ENCODE measurements at regions not wholly inside any gene's neighbourhood (a gene's known extent, or its start where the extent isn't known, plus 50 kb on each side); places are given as distances from the start of the nearest gene placed in this dataset.

GRCh38 chr6:80522576-80522975, 416.1 kb downstream of the BCKDHB start:
- in situ Hi-C loops (cut with HindIII; ENCODE audit: low pct_unique_long_range_greater_than_20kb, low sequenced_read_pairs) = no loop called here
- H3K36me3 ChIP-seq (ENCODE audit: control insufficient read depth, insufficient read depth, low read length) = no peaks in the 10 kb centered on the region
- ATAC-seq = no peak
- POLR2A ChIA-PET = no interaction called here
- no peak for DNase-seq (ENCODE audit: low read depth, low spot score)
- no peaks in the 10 kb centered on the region for H3K9me3 ChIP-seq (ENCODE audit: control insufficient read depth, insufficient read depth, low read depth, low read length)
- intact Hi-C loops (cut with micrococcal nuclease; ENCODE audit: unreplicated experiment) = no loop called here
- BruUV-seq (replicated peaks) = no TSS peak
- CTCF ChIA-PET = no interaction called here
- no peak overlapping the region for H3K27ac ChIP-seq (ENCODE audit: low read length)
- TF ChIP-seq REST (IDR thresholded peaks at IDR 0.05; ENCODE audit: insufficient read depth in 1 of 2, low read depth in 2 of 2, low read length in 1 of 2) (no peak), TCF7L2 (IDR thresholded peaks at IDR 0.05; ENCODE audit: low read depth, low read length) (no peak), CTCF (IDR thresholded peaks at IDR 0.05) (no peak), POLR2AphosphoS5 (IDR thresholded peaks at IDR 0.05; ENCODE audit: low read depth, low read length) (no peak)
- H3K4me3 ChIP-seq (ENCODE audit: low read depth in 2 of 2, low read length in 2 of 2) = no peak overlapping the region
- H3K27me3 ChIP-seq (ENCODE audit: control insufficient read depth, insufficient read depth, low read length) = no peaks in the 10 kb centered on the region
- H3K4me1 ChIP-seq (ENCODE audit: control insufficient read depth, insufficient read depth, low read length) = no peaks in the 10 kb centered on the region

GRCh38 chr6:80519811-80520594, 413.5 kb downstream of the BCKDHB start:
- no peaks in the 10 kb centered on the region for H3K4me1 ChIP-seq (ENCODE audit: control insufficient read depth, insufficient read depth, low read length)
- no peak for DNase-seq (ENCODE audit: low read depth, low spot score)
- H3K27ac ChIP-seq (ENCODE audit: low read length) = no peak overlapping the region
- in situ Hi-C loops (cut with HindIII; ENCODE audit: low pct_unique_long_range_greater_than_20kb, low sequenced_read_pairs) = no loop called here
- intact Hi-C loops (cut with micrococcal nuclease; ENCODE audit: unreplicated experiment) = no loop called here
- H3K9me3 ChIP-seq (ENCODE audit: control insufficient read depth, insufficient read depth, low read depth, low read length) = no peaks in the 10 kb centered on the region
- TF ChIP-seq POLR2AphosphoS5 (IDR thresholded peaks at IDR 0.05; ENCODE audit: low read depth, low read length) (no peak), SIN3A (IDR thresholded peaks at IDR 0.05; ENCODE audit: borderline replicate concordance, insufficient read depth, low read depth, low read length) (no peak), TCF7L2 (IDR thresholded peaks at IDR 0.05; ENCODE audit: low read depth, low read length) (no peak), REST (IDR thresholded peaks at IDR 0.05; ENCODE audit: insufficient read depth in 1 of 2, low read depth in 2 of 2, low read length in 1 of 2) (no peak), CTCF (IDR thresholded peaks at IDR 0.05) (no peak)
- ChIA-PET POLR2A (no interaction called here), CTCF (no interaction called here)
- BruUV-seq (replicated peaks) = no TSS peak
- no peak for ATAC-seq
- no peak overlapping the region for H3K4me3 ChIP-seq (ENCODE audit: low read depth in 2 of 2, low read length in 2 of 2)
- H3K36me3 ChIP-seq (ENCODE audit: control insufficient read depth, insufficient read depth, low read length) = no peaks in the 10 kb centered on the region
- H3K27me3 ChIP-seq (ENCODE audit: control insufficient read depth, insufficient read depth, low read length) = no peaks in the 10 kb centered on the region
